H9 (cell line): ENCODE measurements at regions not wholly inside any gene's neighbourhood (a gene's known extent, or its start where the extent isn't known, plus 50 kb on each side); places are given as distances from the start of the nearest gene placed in this dataset.

Experiments
- DNase-seq: peaks from one replicate; pipeline ENCODE4 v3.0.0-alpha.2; 2017
- H2AFZ ChIP-seq: one replicate; pipeline ENCODE4 v1.6.1; 2013; ENCODE audit warnings: mild to moderate bottlenecking, low read length, control low read depth, moderate library complexity
- H2AK5ac ChIP-seq: 2 replicates; pipeline ENCODE4 v1.6.1; 2013; ENCODE audit warnings: low read length, control low read depth, mixed read lengths; ENCODE audit not compliant: insufficient read length
- H2BK120ac ChIP-seq: one replicate; pipeline ENCODE4 v1.6.1; 2013; ENCODE audit warnings: low read depth, mild to moderate bottlenecking, low read length, control low read depth, inconsistent platforms; ENCODE audit not compliant: poor library complexity, severe bottlenecking
- H2BK12ac ChIP-seq: 2 replicates; pipeline ENCODE4 v1.6.1; 2013; ENCODE audit warnings: low read length, control low read depth, mixed read lengths, low read depth; ENCODE audit not compliant: insufficient read length
- H2BK15ac ChIP-seq: 2 replicates; pipeline ENCODE4 v1.6.1; 2013; ENCODE audit warnings: low read depth, low read length, control low read depth
- H2BK20ac ChIP-seq: one replicate; pipeline ENCODE4 v1.6.1; 2013; ENCODE audit warnings: low read depth, mild to moderate bottlenecking, low read length, control low read depth, inconsistent platforms; ENCODE audit not compliant: poor library complexity, severe bottlenecking
- H2BK5ac ChIP-seq: 2 replicates; pipeline ENCODE4 v1.6.1; 2013; ENCODE audit warnings: low read length, control low read depth, mixed read lengths; ENCODE audit not compliant: insufficient read length
- H3K14ac ChIP-seq: 2 replicates; pipeline ENCODE4 v1.6.1; 2013; ENCODE audit warnings: low read length, control low read depth; ENCODE audit not compliant: insufficient read depth
- H3K18ac ChIP-seq: 2 replicates; pipeline ENCODE4 v1.6.1; 2013; ENCODE audit warnings: low read depth, mild to moderate bottlenecking, mixed read lengths, low read length, control low read depth; ENCODE audit not compliant: insufficient read length
- H3K23ac ChIP-seq: 2 replicates; pipeline ENCODE4 v1.6.1; 2013; ENCODE audit warnings: low read length, control low read depth, mixed read lengths, low read depth; ENCODE audit not compliant: insufficient read length
- H3K23me2 ChIP-seq: 2 replicates; pipeline ENCODE4 v1.6.1; 2013; ENCODE audit warnings: low read depth, mild to moderate bottlenecking, mixed read lengths, low read length, control low read depth; ENCODE audit not compliant: insufficient read length, poor library complexity, severe bottlenecking
- H3K27ac ChIP-seq: 2 replicates; pipeline ENCODE4 v1.5.1; 2013; ENCODE audit warnings: low read length, control low read depth, mixed read lengths, low read depth; ENCODE audit not compliant: insufficient read length
- H3K27me3 ChIP-seq: 2 replicates; pipeline ENCODE4 v1.6.1; 2013; ENCODE audit warnings: low read length, control low read depth, inconsistent platforms; ENCODE audit not compliant: insufficient read depth
- H3K4ac ChIP-seq: 2 replicates; pipeline ENCODE4 v1.6.1; 2013; ENCODE audit warnings: low read depth, mild to moderate bottlenecking, control low read depth, inconsistent platforms, low read length, moderate library complexity
- H3K4me1 ChIP-seq: 2 replicates; pipeline ENCODE4 v1.6.1; 2013; ENCODE audit warnings: low read length, control low read depth, inconsistent platforms; ENCODE audit not compliant: insufficient read depth
- H3K4me2 ChIP-seq: 2 replicates; pipeline ENCODE4 v1.6.1; 2013; ENCODE audit warnings: low read length, control low read depth, mixed read lengths; ENCODE audit not compliant: insufficient read length, insufficient read depth
- H3K56ac ChIP-seq: 2 replicates; pipeline ENCODE4 v1.6.1; 2013; ENCODE audit warnings: low read depth, mild to moderate bottlenecking, mixed read lengths, low read length, control low read depth; ENCODE audit not compliant: insufficient read length
- H3K79me1 ChIP-seq: 2 replicates; pipeline ENCODE4 v1.6.1; 2013; ENCODE audit warnings: low read depth, mild to moderate bottlenecking, moderate library complexity, low read length, control low read depth, inconsistent platforms; ENCODE audit not compliant: insufficient read depth, poor library complexity, severe bottlenecking
- H3K79me2 ChIP-seq: 2 replicates; pipeline ENCODE4 v1.6.1; 2013; ENCODE audit warnings: low read length, control low read depth, inconsistent platforms; ENCODE audit not compliant: insufficient read depth
- H3K9ac ChIP-seq: 2 replicates; pipeline ENCODE4 v1.6.1; 2013; ENCODE audit warnings: low read length, control low read depth, mixed read lengths; ENCODE audit not compliant: insufficient read length; ENCODE audit errors: extremely low read depth
- H3K9me3 ChIP-seq: one replicate; pipeline ENCODE4 v1.6.1; 2013; ENCODE audit warnings: low read depth, low read length, inconsistent platforms; ENCODE audit not compliant: control insufficient read depth
- H3T11ph ChIP-seq: one replicate; pipeline ENCODE4 v1.6.1; 2013; ENCODE audit warnings: mild to moderate bottlenecking, low read length, control low read depth, inconsistent platforms
- H4K20me1 ChIP-seq: one replicate; pipeline ENCODE4 v1.6.1; 2013; ENCODE audit not compliant: control insufficient read depth, insufficient read length, insufficient read depth
- H4K5ac ChIP-seq: 2 replicates; pipeline ENCODE4 v1.6.1; 2013; ENCODE audit warnings: low read depth, mild to moderate bottlenecking, mixed read lengths, low read length, control low read depth; ENCODE audit not compliant: insufficient read length
- H4K8ac ChIP-seq: replicated peaks from 2 replicates; pipeline ENCODE4 v1.6.1; 2013; ENCODE audit warnings: low read length, control low read depth, mixed read lengths, low read depth; ENCODE audit not compliant: insufficient read length
- H4K91ac ChIP-seq: 2 replicates; pipeline ENCODE4 v1.6.1; 2013; ENCODE audit warnings: low read depth, mild to moderate bottlenecking, moderate library complexity, mixed read lengths, low read length, control low read depth; ENCODE audit not compliant: insufficient read length
- H3K27ac Mint-ChIP-seq, 3 experiments: 2 replicates in 2 of 3; 3 replicates in 1 of 3; pipeline ENCODE4 v1.8.0; 2020 to 2021; ENCODE audit warnings: mixed read lengths in 3 of 3, mild to moderate bottlenecking in 1 of 3, moderate library complexity in 1 of 3
- H3K27me3 Mint-ChIP-seq: 2 replicates; pipeline ENCODE4 v1.8.0; 2021; ENCODE audit warnings: low read depth, mild to moderate bottlenecking, moderate library complexity, mixed read lengths
- H3K36me3 Mint-ChIP-seq, 3 experiments: 2 replicates in 2 of 3; 3 replicates in 1 of 3; pipeline ENCODE4 v1.8.0; 2020 to 2021; ENCODE audit warnings: low read depth in 3 of 3, mixed read lengths in 3 of 3; ENCODE audit not compliant: insufficient read depth in 1 of 3
- H3K4me1 Mint-ChIP-seq, 2 experiments: 2 replicates each; pipeline ENCODE4 v1.8.0; 2020; ENCODE audit warnings: mixed read lengths in 2 of 2
- H3K4me3 Mint-ChIP-seq, 2 experiments: 2 replicates in 1 of 2; 3 replicates in 1 of 2; pipeline ENCODE4 v1.8.0; 2020 to 2021; ENCODE audit warnings: mild to moderate bottlenecking in 2 of 2, mixed read lengths in 2 of 2, moderate library complexity in 1 of 2
- H3K9me3 Mint-ChIP-seq, 2 experiments: 2 replicates in 1 of 2; 3 replicates in 1 of 2; pipeline ENCODE4 v1.8.0; 2020; ENCODE audit warnings: mild to moderate bottlenecking in 2 of 2, mixed read lengths in 2 of 2, moderate library complexity in 1 of 2
- CTCF ChIP-seq: fragments of 200-600 bp; sonication (generic); conservative IDR thresholded peaks from 3 replicates; pipeline ENCODE4 v1.8.0; 2021; ENCODE audit warnings: antibody characterized with exemption, mild to moderate bottlenecking
- WGBS: extraction: QIAGEN DNeasy Blood & Tissue Kit; methylation state at CpG from one replicate; pipeline ENCODE4 v1.1.7; 2013; ENCODE audit warnings: missing lambda C conversion rate, low lambda C conversion rate, mixed read lengths; ENCODE audit not compliant: insufficient read length; ENCODE audit errors: extremely low coverage; 5-methylcytosine and 5-hydroxymethylcytosine counted together

- no peak overlapping the region for H2AK5ac ChIP-seq
- H3K27me3 ChIP-seq = no peaks in the 10 kb centered on the region
Observed at GRCh38 chr1:208766832-208767231, 522.6 kb upstream of the PLXNA2 start.

More at GRCh38 chr1:208766832-208767231, 522.6 kb upstream of the PLXNA2 start:
- no peaks in the 10 kb centered on the region for H3K9me3 ChIP-seq
- no peak overlapping the region for H4K91ac ChIP-seq
- H3T11ph ChIP-seq = no peak overlapping the region
- no peak for TF ChIP-seq CTCF
- H3K27me3 Mint-ChIP-seq = no peaks in the 10 kb centered on the region
- no CpG with 5 or more reads among the region's 4 CpGs for WGBS
- no peak overlapping the region for H2BK120ac ChIP-seq
- H3K79me2 ChIP-seq = no peaks in the 10 kb centered on the region
- no peak overlapping the region for H3K18ac ChIP-seq
- H2BK5ac ChIP-seq = no peak overlapping the region
- no peak overlapping the region; a peak in 1 of 7 replicates for H3K27ac Mint-ChIP-seq
- no peaks in the 10 kb centered on the region for H3K36me3 Mint-ChIP-seq
- H2AFZ ChIP-seq = no peak overlapping the region
- DNase-seq = no peak
- no peaks in the 10 kb centered on the region for H3K9me3 Mint-ChIP-seq
- H3K23ac ChIP-seq = no peak overlapping the region
- H2BK20ac ChIP-seq = no peak overlapping the region
- H4K8ac ChIP-seq = no peak overlapping the region
- no peak overlapping the region for H3K27ac ChIP-seq
- H4K20me1 ChIP-seq = no peaks in the 10 kb centered on the region
- no peak overlapping the region for H2BK12ac ChIP-seq
- H4K5ac ChIP-seq = no peak overlapping the region
- H3K9ac ChIP-seq = no peak overlapping the region
- no peaks in the 10 kb centered on the region for H3K23me2 ChIP-seq
- H3K4me1 ChIP-seq = no peaks in the 10 kb centered on the region
- H3K4me3 Mint-ChIP-seq = no peak overlapping the region
- H3K79me1 ChIP-seq = no peaks in the 10 kb centered on the region
- H3K4ac ChIP-seq = no peak overlapping the region
- H3K4me2 ChIP-seq = no peak overlapping the region
- H3K56ac ChIP-seq = no peak overlapping the region
- H2BK15ac ChIP-seq = no peak overlapping the region
- H3K4me1 Mint-ChIP-seq = peaks cover 3 to 4% of the 10 kb centered on the region in 2 experiments; a peak in 2 of 4 replicates
- no peak overlapping the region for H3K14ac ChIP-seq
